Stimulated activated memory B cell treated with anti-CD40 and anti-IgM and Interleukin-4, amounts not matched to agents 10 μg/mL and 1 μg/mL and 100 μg/mL, for 72 hours (primary cell): ENCODE measurements at regions not wholly inside any gene's neighbourhood (a gene's known extent, or its start where the extent isn't known, plus 50 kb on each side); places are given as distances from the start of the nearest gene placed in this dataset.

Experiments used
- ATAC-seq: fragments of 150-1000 bp; cut with Tn5 transposase; 2 replicates; pipeline ENCODE4 v1.10.0; 2021
- H3K27ac Mint-ChIP-seq: one replicate; pipeline ENCODE4 v1.8.0; 2022; ENCODE audit warnings: mild to moderate bottlenecking, mixed read lengths
- H3K27me3 Mint-ChIP-seq: one replicate; pipeline ENCODE4 v1.8.0; 2022; ENCODE audit warnings: mixed read lengths
- H3K36me3 Mint-ChIP-seq: one replicate; pipeline ENCODE4 v1.8.0; 2022; ENCODE audit warnings: mixed read lengths
- H3K4me1 Mint-ChIP-seq: one replicate; pipeline ENCODE4 v1.8.0; 2022; ENCODE audit warnings: mixed read lengths
- H3K4me3 Mint-ChIP-seq: one replicate; pipeline ENCODE4 v1.8.0; 2022; ENCODE audit warnings: mild to moderate bottlenecking, moderate library complexity, mixed read lengths
- H3K9me3 Mint-ChIP-seq: one replicate; pipeline ENCODE4 v1.8.0; 2022; ENCODE audit warnings: mixed read lengths

DNA sequence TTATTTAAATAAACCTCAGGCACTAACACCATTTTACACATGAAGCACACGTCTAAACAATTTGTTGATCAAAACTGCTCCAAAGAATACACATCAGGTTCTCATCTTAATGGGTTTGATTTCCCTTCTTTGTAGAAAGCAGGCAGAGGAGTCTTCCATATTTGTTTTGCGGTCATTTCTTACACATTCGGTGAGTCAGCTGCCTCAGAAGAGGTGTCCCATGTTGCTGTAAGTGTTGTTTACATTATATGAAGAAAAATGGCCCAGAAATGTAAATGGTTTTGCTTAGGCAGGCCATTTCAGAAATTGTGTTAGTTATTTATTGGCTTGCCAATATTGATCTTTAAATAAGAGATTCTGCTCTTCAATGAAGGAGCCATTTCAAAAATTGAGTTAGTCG, 325.8 kb downstream of the TENT4A start:
- H3K9me3 Mint-ChIP-seq = peaks cover 3% of the 10 kb centered on the region
- H3K36me3 Mint-ChIP-seq = no peaks in the 10 kb centered on the region
- H3K4me3 Mint-ChIP-seq = no peak overlapping the region
- ATAC-seq = no peak
- H3K4me1 Mint-ChIP-seq = no peaks in the 10 kb centered on the region
- H3K27me3 Mint-ChIP-seq = no peaks in the 10 kb centered on the region
- H3K27ac Mint-ChIP-seq = no peak overlapping the region

DNA sequence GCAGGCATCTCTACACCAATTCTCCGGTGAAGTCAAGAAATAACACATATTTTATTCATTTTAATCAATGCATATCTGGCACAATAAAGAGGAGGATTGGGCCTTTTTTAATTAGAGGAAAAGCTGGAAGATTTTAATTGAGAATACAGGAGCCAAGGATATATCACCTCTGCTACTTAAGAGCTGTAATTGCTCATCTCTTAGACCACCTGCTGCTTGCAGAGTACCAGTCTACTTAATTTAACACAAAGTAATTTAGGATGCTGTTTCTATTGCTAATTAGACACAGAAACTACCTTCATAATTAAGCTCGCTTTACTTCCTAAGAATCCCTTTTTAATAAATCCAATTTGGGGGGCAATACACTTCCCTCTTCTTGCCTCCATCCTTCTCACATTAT, 326.9 kb downstream of the TENT4A start:
- no peak overlapping the region for H3K27ac Mint-ChIP-seq
- H3K4me1 Mint-ChIP-seq = no peaks in the 10 kb centered on the region
- no peaks in the 10 kb centered on the region for H3K27me3 Mint-ChIP-seq
- no peak for ATAC-seq
- no peaks in the 10 kb centered on the region for H3K36me3 Mint-ChIP-seq
- peaks cover 2% of the 10 kb centered on the region for H3K9me3 Mint-ChIP-seq
- no peak overlapping the region for H3K4me3 Mint-ChIP-seq

DNA sequence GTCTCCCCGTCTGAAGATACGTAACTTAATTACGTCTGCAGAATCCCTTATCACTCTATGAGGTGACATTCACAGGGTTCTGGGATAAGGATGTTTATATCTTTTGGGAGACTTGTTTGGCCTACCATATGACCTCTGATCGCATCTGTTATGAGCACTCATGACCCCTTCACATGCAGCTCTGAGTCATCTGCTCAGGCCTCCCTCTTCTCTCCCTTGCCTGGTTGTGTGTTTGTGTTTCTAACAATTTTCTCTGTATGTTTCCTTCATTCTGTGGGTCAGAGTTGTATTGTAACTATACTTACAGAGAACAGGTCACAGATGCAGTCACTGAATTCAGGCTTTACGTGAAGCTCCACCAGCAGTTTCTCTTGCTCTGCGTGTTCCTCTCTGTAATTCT, 330.6 kb downstream of the TENT4A start:
- no peak for ATAC-seq
- H3K27ac Mint-ChIP-seq = no peak overlapping the region
- no peaks in the 10 kb centered on the region for H3K4me1 Mint-ChIP-seq
- peaks cover 2% of the 10 kb centered on the region for H3K9me3 Mint-ChIP-seq
- H3K4me3 Mint-ChIP-seq = no peak overlapping the region
- H3K36me3 Mint-ChIP-seq = no peaks in the 10 kb centered on the region
- H3K27me3 Mint-ChIP-seq = no peaks in the 10 kb centered on the region

DNA sequence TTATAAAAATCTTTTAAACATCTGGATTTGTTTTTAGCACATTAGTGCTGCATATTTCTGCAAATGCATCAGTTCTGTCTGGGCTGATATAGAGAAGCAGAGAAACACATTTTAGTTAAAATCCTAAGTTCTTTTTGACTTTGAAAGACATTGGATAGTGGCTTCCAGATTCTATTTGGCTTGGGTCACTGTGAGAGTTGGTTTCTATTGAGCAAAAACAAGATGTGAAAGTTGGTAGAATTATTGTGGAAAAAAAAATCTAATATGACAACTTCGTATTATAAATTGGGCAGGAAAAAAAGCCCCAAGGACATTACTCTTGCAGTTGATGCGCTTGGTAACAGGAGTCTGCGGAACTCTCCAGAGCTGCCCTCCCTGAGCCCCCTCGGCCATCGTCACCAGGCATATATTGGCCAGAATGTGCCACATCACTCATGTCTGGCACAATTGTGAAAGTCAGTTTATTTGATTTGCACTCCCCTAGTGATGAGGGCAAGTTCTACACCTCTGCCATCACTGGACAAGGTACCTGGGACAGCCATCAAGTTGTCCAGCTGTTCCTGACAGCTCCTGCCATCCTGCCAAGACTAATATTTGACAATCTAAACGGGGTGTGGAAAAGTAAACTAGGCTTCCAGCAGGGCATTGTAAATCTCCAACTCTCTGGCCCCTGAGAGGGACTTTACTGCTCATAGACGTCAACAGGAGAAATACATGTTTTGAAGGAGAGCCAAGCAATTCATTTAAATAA, 334.5 kb downstream of the TENT4A start:
- no peaks in the 10 kb centered on the region for H3K4me1 Mint-ChIP-seq
- no peaks in the 10 kb centered on the region for H3K27me3 Mint-ChIP-seq
- ATAC-seq = no peak
- H3K36me3 Mint-ChIP-seq = no peaks in the 10 kb centered on the region
- no peak overlapping the region for H3K4me3 Mint-ChIP-seq
- no peaks in the 10 kb centered on the region for H3K9me3 Mint-ChIP-seq
- no peak overlapping the region for H3K27ac Mint-ChIP-seq

DNA sequence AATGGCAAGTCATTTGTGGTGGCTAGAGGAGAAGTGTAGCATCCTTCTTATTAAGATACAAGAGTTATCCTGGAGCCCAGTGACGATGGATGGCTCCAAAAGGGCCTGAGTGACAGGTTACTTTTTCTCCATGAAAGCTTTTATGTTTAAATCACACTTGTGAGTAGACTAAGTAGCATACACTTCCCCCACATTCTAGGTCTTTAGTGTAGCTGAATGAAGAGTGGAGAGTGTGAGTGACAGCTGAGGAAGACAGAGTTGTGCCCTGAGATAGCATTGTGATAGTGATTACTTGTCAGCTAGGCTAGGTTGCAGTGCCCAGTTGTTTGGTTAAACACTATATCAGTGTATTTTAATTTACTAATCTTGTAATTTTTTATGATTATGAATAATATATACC, 337.8 kb downstream of the TENT4A start:
- Mint-ChIP-seq H3K27me3 (no peaks in the 10 kb centered on the region), H3K36me3 (no peaks in the 10 kb centered on the region), H3K27ac (no peak overlapping the region), H3K4me1 (no peaks in the 10 kb centered on the region), H3K9me3 (peaks cover 7% of the 10 kb centered on the region), H3K4me3 (no peak overlapping the region)
- no peak for ATAC-seq

DNA sequence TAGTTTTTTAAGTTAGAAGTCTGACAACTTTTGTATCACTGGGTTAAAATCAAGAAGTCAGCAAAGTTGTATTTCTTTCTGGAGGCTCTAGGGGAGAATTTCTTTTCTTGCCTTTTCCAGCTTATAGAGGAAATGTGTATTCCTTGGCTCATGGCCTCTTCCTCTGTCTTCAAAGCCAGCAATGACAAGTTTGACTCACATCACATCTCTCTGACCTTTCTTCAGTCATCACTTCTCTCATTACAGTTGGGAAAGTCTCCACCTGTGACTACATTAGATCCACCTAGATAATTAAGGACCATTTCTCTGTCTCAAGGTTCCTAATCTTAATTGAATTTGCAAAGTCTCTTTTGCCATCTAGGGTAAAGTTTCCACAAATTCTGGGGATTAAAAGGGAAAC, 339.9 kb downstream of the TENT4A start:
- Mint-ChIP-seq H3K4me3 (no peak overlapping the region), H3K27me3 (no peaks in the 10 kb centered on the region), H3K27ac (no peak overlapping the region), H3K36me3 (no peaks in the 10 kb centered on the region), H3K9me3 (peaks cover 7% of the 10 kb centered on the region), H3K4me1 (no peaks in the 10 kb centered on the region)
- ATAC-seq = no peak

DNA sequence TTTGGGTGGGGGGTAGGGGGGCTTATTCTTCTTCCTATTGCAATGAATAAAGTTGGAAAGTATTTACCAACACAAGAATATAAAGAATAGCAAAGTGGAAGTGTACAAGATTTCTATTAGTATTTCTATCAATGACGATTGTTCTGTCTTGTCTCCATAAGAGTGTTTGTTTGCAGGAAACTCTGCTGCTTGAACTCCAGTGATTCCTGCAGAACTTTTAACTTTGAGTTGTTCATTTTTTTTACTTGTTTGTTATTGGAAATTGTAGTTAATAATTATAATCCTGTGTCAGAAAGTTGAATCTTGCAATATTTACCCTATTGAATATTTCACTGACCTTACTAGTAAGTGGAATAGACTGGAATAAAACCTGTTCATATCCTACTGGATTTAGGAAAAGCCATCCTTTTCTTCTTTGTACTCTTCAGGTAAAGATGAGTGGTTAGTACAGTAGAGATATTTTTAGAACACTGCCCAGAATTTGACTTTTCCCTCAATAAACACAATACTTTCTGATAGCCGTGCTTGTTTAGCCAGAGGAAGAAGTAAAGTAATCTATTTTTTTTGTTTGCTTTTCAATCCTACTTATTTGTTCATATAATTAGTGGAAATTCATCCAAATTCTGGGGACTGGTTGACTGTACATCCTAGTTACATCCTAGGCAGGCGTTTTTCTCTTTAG, 340.4 kb downstream of the TENT4A start:
- H3K27ac Mint-ChIP-seq = no peak overlapping the region
- no peaks in the 10 kb centered on the region for H3K4me1 Mint-ChIP-seq
- peaks cover 7% of the 10 kb centered on the region for H3K9me3 Mint-ChIP-seq
- no peak overlapping the region for H3K4me3 Mint-ChIP-seq
- no peaks in the 10 kb centered on the region for H3K36me3 Mint-ChIP-seq
- no peaks in the 10 kb centered on the region for H3K27me3 Mint-ChIP-seq
- ATAC-seq = no peak

DNA sequence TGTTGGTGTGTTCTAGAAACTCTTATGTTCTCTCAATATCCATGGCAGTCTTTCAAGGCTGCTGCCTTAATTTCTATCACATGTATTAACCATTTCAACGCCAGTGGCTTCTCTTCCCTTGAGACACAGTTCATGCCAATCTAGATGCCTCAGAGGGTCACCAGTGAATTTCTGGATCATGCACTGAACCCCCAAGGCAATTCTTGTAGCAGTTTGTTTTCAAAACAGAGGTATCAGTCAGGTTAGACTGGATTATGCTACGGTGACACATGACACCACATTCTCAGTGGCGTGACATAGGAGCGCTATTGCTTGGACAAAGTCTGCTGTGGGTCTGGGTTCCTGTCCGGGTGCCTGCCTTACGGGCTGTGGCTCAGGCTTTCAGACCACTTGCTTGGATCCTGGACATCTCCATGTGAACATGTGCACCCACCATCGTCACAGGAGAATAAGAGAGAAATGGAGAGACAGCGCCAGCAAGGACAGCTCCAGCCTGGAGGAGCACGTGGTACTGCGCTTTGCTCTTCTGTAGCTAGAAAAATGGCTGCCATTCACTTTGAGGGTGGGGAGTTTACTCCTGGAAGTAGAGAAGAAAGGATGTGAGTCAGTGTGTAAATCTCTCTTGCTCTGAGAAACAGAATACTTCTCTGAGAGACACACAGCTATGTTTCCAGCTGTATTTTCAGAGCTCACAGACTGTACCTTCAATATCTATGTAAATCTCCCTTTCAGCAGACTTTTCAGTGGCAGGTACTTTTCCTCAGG, 329.3 kb upstream of the ADCY2 start:
- Mint-ChIP-seq H3K4me3 (no peak overlapping the region), H3K36me3 (no peaks in the 10 kb centered on the region), H3K9me3 (peaks cover 8% of the 10 kb centered on the region), H3K27me3 (no peaks in the 10 kb centered on the region), H3K4me1 (no peaks in the 10 kb centered on the region), H3K27ac (no peak overlapping the region)
- no peak for ATAC-seq

DNA sequence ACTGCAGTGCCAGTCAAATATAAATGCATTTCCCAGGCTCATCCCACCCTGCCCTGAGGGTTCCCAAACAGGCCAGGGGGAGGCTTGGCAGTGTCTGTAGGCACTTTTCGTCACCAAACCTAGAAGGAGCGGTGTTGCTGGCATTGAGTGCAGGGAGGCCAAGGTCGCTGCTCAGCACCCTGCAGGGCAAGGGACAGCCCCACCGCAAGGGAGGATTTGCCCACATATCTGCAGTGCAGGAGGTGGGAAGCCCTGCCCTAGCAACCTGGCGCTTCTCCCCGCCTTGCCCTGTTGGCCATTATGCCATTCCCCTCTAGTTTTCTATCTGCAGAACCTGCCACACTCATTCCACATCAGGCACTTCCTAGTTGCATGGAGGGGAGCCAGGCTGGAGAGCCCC, 327.8 kb upstream of the ADCY2 start:
- H3K4me1 Mint-ChIP-seq = no peaks in the 10 kb centered on the region
- no peak overlapping the region for H3K4me3 Mint-ChIP-seq
- no peaks in the 10 kb centered on the region for H3K27me3 Mint-ChIP-seq
- no peak for ATAC-seq
- no peak overlapping the region for H3K27ac Mint-ChIP-seq
- no peaks in the 10 kb centered on the region for H3K36me3 Mint-ChIP-seq
- H3K9me3 Mint-ChIP-seq = no peaks in the 10 kb centered on the region

DNA sequence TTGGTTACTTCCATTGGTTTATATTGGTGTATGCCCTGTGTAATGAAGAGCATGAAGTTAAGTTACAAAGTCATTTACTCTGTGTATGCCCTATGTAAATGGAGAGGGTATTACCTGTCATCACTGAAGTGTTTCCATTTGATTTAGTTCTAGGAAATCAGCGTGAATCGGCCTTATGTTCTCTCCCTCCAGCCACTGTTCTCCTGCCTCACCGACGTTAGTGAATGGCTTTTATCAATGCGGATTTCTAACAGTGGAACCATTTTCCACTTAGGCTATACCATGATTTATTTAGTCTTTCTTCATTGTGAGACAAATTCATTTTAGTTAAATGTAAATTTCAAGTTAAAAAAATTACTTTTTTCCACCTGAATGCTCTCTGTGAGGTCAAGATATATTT, 327.0 kb upstream of the ADCY2 start:
- Mint-ChIP-seq H3K9me3 (no peaks in the 10 kb centered on the region), H3K27ac (no peak overlapping the region), H3K4me1 (no peaks in the 10 kb centered on the region), H3K36me3 (no peaks in the 10 kb centered on the region), H3K4me3 (no peak overlapping the region), H3K27me3 (no peaks in the 10 kb centered on the region)
- ATAC-seq = no peak

DNA sequence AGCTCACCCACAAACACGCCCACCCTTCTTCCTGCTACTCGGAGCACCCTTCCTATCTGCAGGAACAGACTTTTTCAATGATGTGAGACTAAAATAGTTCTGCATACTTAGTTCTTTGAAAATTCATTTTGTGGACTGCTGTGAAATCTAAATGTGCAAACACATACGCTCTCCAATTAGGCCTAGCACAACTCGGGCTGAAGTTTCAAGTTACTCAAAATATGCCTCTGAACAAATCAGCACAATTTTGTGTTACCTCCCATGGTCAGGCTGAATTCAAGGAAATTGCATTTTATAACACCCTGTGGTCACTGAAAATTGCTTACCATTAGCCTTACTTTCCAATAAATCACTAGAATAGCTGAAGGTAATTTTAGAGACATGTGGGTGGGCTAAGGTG, 323.8 kb upstream of the ADCY2 start:
- Mint-ChIP-seq H3K9me3 (no peaks in the 10 kb centered on the region), H3K4me3 (no peak overlapping the region)

DNA sequence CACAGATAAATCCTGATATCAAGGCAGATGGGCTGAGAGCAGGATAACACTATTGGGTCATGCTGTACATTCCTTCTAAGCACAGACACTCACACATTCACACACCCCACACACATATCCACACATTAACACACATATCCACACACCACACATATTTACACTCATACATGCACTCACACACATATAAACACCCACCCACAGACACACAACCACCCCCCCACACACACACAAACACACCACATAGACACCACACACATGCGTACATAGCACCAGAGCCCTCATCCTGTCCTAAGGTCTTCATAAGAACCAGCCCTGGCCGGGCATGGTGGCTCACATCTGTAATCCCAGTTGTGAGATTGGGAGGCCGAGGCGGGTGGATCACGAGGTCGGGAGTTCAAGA, 322.3 kb upstream of the ADCY2 start:
- Mint-ChIP-seq H3K36me3 (no peaks in the 10 kb centered on the region), H3K4me3 (no peak overlapping the region), H3K4me1 (no peaks in the 10 kb centered on the region), H3K27me3 (no peaks in the 10 kb centered on the region), H3K9me3 (no peaks in the 10 kb centered on the region), H3K27ac (no peak overlapping the region)
- no peak for ATAC-seq

More for the DNA sequence above, 323.8 kb upstream of the ADCY2 start:
- Mint-ChIP-seq H3K27ac (no peak overlapping the region), H3K4me1 (no peaks in the 10 kb centered on the region), H3K27me3 (no peaks in the 10 kb centered on the region), H3K36me3 (no peaks in the 10 kb centered on the region)
- ATAC-seq = no peak

DNA sequence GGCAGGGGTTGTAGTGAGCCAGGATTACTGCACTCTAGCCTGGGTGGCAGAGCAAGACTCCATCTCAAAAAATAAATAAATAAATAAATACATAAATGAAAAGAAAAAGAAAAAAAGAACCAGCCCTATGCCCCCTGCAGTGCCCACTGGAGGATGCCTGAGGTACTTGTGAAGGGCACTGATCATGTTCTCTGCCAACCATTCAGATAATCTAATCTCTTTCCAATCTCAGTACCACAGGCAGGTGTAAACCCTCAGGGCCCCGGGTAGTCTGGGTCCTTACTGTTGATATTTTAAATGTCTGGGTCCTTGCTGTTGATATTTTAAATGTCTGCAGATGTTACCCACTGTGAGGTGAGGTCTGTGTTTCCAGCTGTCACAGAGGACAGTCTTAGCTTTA, 321.8 kb upstream of the ADCY2 start:
- no peak overlapping the region for H3K27ac Mint-ChIP-seq
- H3K4me3 Mint-ChIP-seq = no peak overlapping the region
- no peak for ATAC-seq
- no peaks in the 10 kb centered on the region for H3K27me3 Mint-ChIP-seq
- no peaks in the 10 kb centered on the region for H3K36me3 Mint-ChIP-seq
- no peaks in the 10 kb centered on the region for H3K4me1 Mint-ChIP-seq
- H3K9me3 Mint-ChIP-seq = no peaks in the 10 kb centered on the region

DNA sequence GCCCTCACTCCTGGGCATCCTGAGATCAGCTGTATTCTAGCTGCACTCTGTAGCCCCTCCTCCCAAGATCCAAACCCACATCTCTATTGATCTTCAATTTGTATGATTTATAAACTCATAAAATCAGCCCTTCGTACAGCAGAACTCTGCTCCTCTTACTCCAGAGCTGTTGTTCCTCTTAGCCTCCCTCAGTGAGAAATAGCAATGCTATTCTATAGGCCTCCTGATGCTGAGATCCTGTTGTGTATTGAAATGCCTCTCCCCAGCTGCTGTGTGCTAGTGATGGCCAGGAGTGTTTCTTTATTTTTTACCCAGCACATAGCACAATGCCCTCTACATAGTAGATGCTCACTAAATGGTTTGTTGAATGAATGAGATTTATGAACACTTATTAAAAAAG, 320.5 kb upstream of the ADCY2 start:
- no peaks in the 10 kb centered on the region for H3K4me1 Mint-ChIP-seq
- H3K27me3 Mint-ChIP-seq = no peaks in the 10 kb centered on the region
- no peak for ATAC-seq
- no peaks in the 10 kb centered on the region for H3K9me3 Mint-ChIP-seq
- no peak overlapping the region for H3K4me3 Mint-ChIP-seq
- H3K27ac Mint-ChIP-seq = no peak overlapping the region
- no peaks in the 10 kb centered on the region for H3K36me3 Mint-ChIP-seq

DNA sequence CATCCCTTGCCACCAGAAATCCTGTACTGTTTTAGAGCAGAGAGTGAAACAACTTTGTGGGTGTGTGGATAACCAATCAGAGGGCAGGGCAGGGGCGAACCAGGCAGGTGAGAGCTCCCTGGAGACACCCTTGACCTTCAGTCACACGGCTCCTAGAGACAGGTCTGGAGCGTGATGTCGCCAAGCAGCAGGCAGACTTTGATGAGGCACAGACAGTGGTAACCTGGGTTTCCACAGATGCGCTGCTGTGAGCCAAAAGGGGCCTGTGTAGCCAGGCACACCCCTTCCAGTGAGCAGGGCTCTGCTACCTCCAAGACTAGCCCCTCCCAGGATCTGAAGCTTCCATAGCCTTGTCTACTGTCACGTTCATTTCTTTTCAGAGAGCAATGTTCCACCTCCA, 317.8 kb upstream of the ADCY2 start:
- Mint-ChIP-seq H3K27me3 (no peaks in the 10 kb centered on the region), H3K27ac (no peak overlapping the region), H3K36me3 (no peaks in the 10 kb centered on the region), H3K4me3 (no peak overlapping the region), H3K9me3 (no peaks in the 10 kb centered on the region), H3K4me1 (no peaks in the 10 kb centered on the region)
- no peak for ATAC-seq

DNA sequence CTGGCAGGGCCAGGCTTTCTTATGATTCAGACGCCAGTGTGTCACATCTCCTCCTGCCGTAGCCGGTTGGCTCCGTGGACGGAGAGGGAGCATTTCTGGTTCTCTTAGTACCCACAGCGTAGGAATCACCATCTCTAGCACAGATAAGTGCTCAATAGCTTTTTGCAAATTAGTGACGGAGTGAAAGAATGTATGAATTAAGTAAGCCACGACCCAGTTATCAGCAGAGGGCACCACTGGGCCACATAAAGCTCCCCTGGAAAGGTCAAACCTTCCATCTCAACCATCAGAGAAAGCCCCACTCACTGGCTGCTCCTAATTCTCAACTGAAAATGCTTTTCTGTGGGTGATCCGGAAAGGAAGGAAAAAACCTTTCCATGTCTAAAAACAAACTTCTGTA, 317.0 kb upstream of the ADCY2 start:
- no peak for ATAC-seq
- no peak overlapping the region for H3K4me3 Mint-ChIP-seq
- no peak overlapping the region for H3K27ac Mint-ChIP-seq
- no peaks in the 10 kb centered on the region for H3K27me3 Mint-ChIP-seq
- no peaks in the 10 kb centered on the region for H3K4me1 Mint-ChIP-seq
- no peaks in the 10 kb centered on the region for H3K36me3 Mint-ChIP-seq
- H3K9me3 Mint-ChIP-seq = no peaks in the 10 kb centered on the region
